ENCODE measurements at regions not wholly inside any gene's neighbourhood (a gene's known extent, or its start where the extent isn't known, plus 50 kb on each side); places are given as distances from the start of the nearest gene placed in this dataset.

DNA sequence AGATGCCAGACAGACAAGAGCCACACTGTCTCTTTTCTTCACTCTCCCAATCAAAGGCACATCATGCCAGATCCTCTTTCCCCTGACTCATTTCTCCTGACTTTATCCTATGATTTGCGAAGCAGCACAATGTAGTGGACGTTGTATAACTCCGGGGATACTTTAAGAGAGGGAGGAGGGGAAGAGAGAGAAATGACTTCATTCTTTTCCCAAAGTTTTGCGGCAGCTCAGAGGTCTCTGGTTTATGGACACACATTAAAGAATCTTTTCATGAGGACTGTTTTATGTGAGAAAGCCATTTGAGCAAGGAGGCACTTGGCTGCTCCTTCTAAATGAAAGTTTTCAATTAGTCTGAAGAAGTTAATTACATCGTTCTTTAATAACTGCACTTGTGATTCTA, 75.1 kb upstream of the MC3R start:
- TF ChIP-seq POLR2A (IDR thresholded peaks at IDR 0.05; ENCODE audit: low read length) (no peak), GATA1 (IDR thresholded peaks at IDR 0.05; ENCODE audit: low read depth, low read length) (no peak)
